Neural cell (in vitro differentiated cells): ENCODE measurements at regions not wholly inside any gene's neighbourhood (a gene's known extent, or its start where the extent isn't known, plus 50 kb on each side); places are given as distances from the start of the nearest gene placed in this dataset.

Source experiments
- H2AFZ ChIP-seq: fragments of 200-600, 300-800 bp; sonication (generic), shearing (Covaris generic); 2 replicates; pipeline ENCODE4 v1.6.0; 2014; ENCODE audit warnings: low read depth, mild to moderate bottlenecking, antibody characterized with exemption, low read length, moderate library complexity
- H3F3A ChIP-seq: fragments of 200-600 bp; shearing (Covaris generic); 2 replicates; pipeline ENCODE4 v1.6.1; 2016; ENCODE audit warnings: mild to moderate bottlenecking, moderate library complexity, mixed read lengths, antibody characterized with exemption, low read length; ENCODE audit not compliant: insufficient read depth, poor library complexity, severe bottlenecking
- H3K27ac ChIP-seq: fragments of 200-600, 300-800 bp; sonication (generic), shearing (Covaris generic); 2 replicates; pipeline ENCODE4 v1.5.1; 2014; ENCODE audit warnings: mild to moderate bottlenecking, low read length, moderate library complexity
- H3K27me3 ChIP-seq: fragments of 300-800, 200-600 bp; sonication (generic), shearing (Covaris generic); 2 replicates; pipeline ENCODE4 v1.6.0; 2014; ENCODE audit warnings: mild to moderate bottlenecking, low read depth, low read length, moderate library complexity; ENCODE audit not compliant: insufficient read depth
- H3K36me3 ChIP-seq: fragments of 300-800, 200-600 bp; sonication (generic), shearing (Covaris generic); 2 replicates; pipeline ENCODE4 v1.5.1; 2014; ENCODE audit warnings: mild to moderate bottlenecking, antibody characterized with exemption, low read length, moderate library complexity; ENCODE audit not compliant: insufficient read depth
- H3K4me2 ChIP-seq: fragments of 300-800, 200-600 bp; sonication (generic), shearing (Covaris generic); 2 replicates; pipeline ENCODE4 v1.6.0; 2014; ENCODE audit warnings: mild to moderate bottlenecking, low read length
- H3K4me3 ChIP-seq: fragments of 300-800, 200-600 bp; sonication (generic), shearing (Covaris generic); 2 replicates; pipeline ENCODE4 v1.5.1; 2014; ENCODE audit warnings: mild to moderate bottlenecking, low read length, moderate library complexity
- H3K79me2 ChIP-seq: fragments of 200-600 bp; shearing (Covaris generic); replicated peaks from 2 replicates; pipeline ENCODE4 v1.6.0; 2014; ENCODE audit warnings: mild to moderate bottlenecking, low read length, moderate library complexity; ENCODE audit not compliant: insufficient read depth
- H3K9ac ChIP-seq: fragments of 300-800, 200-600 bp; sonication (generic), shearing (Covaris generic); 2 replicates; pipeline ENCODE4 v1.6.1; 2016; ENCODE audit warnings: mild to moderate bottlenecking, low read length, mixed read lengths
- H3K9me2 ChIP-seq: fragments of 200-600 bp; shearing (Covaris generic); 2 replicates; pipeline ENCODE4 v1.6.1; 2016; ENCODE audit warnings: mild to moderate bottlenecking, low read length, mixed read lengths; ENCODE audit not compliant: insufficient read depth
- H3K9me3 ChIP-seq: fragments of 200-600, 300-800 bp; sonication (generic), shearing (Covaris generic); 2 replicates; pipeline ENCODE4 v1.6.1; 2016; ENCODE audit warnings: mild to moderate bottlenecking, mixed run types, low read length, moderate library complexity, mixed read lengths
- H4K20me1 ChIP-seq: fragments of 200-600 bp; shearing (Covaris generic); 2 replicates; pipeline ENCODE4 v1.6.1; 2016; ENCODE audit warnings: mild to moderate bottlenecking, mixed run types; ENCODE audit not compliant: insufficient read depth
- EP300 ChIP-seq: fragments of 450-650 bp; conservative IDR thresholded peaks from 2 replicates; pipeline ENCODE4 v1.6.1; 2014; ENCODE audit warnings: antibody characterized with exemption, mild to moderate bottlenecking, moderate library complexity; ENCODE audit not compliant: poor library complexity, severe bottlenecking
- EZH2 ChIP-seq: fragments of 200-600, 300-800 bp; shearing (Covaris generic), sonication (generic); IDR thresholded peaks from 2 replicates; pipeline ENCODE4 v1.6.1; 2014; ENCODE audit warnings: antibody characterized with exemption, low read length, borderline replicate concordance, mild to moderate bottlenecking; ENCODE audit not compliant: insufficient read depth, poor library complexity, severe bottlenecking
- MXI1 ChIP-seq: fragments of 450-650 bp; conservative IDR thresholded peaks from 2 replicates; pipeline ENCODE4 v1.6.1; 2014; ENCODE audit warnings: antibody characterized with exemption, mild to moderate bottlenecking; ENCODE audit not compliant: poor library complexity, severe bottlenecking
- POLR2AphosphoS5 ChIP-seq: IDR thresholded peaks from 2 replicates; pipeline ENCODE4 v1.6.1; 2012
- RAD21 ChIP-seq: fragments of 450-650 bp; conservative IDR thresholded peaks from 2 replicates; pipeline ENCODE4 v1.6.1; 2014; ENCODE audit warnings: antibody characterized with exemption, mild to moderate bottlenecking, moderate library complexity
- SMC3 ChIP-seq: fragments of 450-650 bp; conservative IDR thresholded peaks from 2 replicates; pipeline ENCODE4 v1.6.1; 2014; ENCODE audit warnings: antibody characterized with exemption, mild to moderate bottlenecking, moderate library complexity; ENCODE audit not compliant: poor library complexity
- TAF1 ChIP-seq: IDR thresholded peaks from 2 replicates; pipeline ENCODE4 v1.6.1; 2012; ENCODE audit warnings: low read depth
- TF ChIP-seq, protein P1 (sequence below): fragments of 450-650 bp; IDR thresholded peaks from 2 replicates; pipeline ENCODE4 v1.5.1; 2014; ENCODE audit warnings: antibody characterized with exemption, mild to moderate bottlenecking, moderate library complexity; ENCODE audit not compliant: poor library complexity, severe bottlenecking
- TF ChIP-seq, protein P2 (sequence below): IDR thresholded peaks from 2 replicates; pipeline ENCODE4 v1.6.1; 2012; ENCODE audit warnings: borderline replicate concordance

DNA sequence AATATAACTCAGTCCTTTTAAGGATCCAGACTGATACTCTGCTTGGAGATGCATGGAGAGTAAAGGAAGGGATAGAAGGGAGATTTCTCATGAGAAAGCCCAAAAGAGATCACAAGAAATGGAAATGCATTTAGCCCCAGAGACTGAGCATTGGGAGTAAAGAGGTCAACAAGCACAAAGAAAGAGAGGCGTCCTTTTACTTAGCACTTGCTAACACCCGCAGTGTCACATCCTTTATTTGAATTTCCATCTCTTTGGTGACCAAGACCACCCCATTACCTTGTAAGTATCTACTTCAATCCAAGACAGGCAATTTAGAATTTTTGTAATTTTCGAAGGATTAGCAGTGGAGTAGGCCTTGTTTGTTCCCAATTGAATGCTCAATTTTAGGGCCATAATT, 111.8 kb upstream of the DCC start:
- H2AFZ ChIP-seq, result no peak overlapping the region
- H3K36me3 ChIP-seq, result no peaks in the 10 kb centered on the region
- no peak overlapping the region for H3K4me2 ChIP-seq
- H3K9me3 ChIP-seq, result no peaks in the 10 kb centered on the region
- no peaks in the 10 kb centered on the region for H3K79me2 ChIP-seq
- H4K20me1 ChIP-seq, result no peaks in the 10 kb centered on the region
- TF ChIP-seq RAD21, result no peak
- no peak for TF ChIP-seq EP300
- no peak for TF ChIP-seq TAF1
- TF ChIP-seq, protein P1, sequence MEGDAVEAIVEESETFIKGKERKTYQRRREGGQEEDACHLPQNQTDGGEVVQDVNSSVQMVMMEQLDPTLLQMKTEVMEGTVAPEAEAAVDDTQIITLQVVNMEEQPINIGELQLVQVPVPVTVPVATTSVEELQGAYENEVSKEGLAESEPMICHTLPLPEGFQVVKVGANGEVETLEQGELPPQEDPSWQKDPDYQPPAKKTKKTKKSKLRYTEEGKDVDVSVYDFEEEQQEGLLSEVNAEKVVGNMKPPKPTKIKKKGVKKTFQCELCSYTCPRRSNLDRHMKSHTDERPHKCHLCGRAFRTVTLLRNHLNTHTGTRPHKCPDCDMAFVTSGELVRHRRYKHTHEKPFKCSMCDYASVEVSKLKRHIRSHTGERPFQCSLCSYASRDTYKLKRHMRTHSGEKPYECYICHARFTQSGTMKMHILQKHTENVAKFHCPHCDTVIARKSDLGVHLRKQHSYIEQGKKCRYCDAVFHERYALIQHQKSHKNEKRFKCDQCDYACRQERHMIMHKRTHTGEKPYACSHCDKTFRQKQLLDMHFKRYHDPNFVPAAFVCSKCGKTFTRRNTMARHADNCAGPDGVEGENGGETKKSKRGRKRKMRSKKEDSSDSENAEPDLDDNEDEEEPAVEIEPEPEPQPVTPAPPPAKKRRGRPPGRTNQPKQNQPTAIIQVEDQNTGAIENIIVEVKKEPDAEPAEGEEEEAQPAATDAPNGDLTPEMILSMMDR, result no peak
- TF ChIP-seq POLR2AphosphoS5, result no peak
- no peak for TF ChIP-seq MXI1
- TF ChIP-seq, protein P2, sequence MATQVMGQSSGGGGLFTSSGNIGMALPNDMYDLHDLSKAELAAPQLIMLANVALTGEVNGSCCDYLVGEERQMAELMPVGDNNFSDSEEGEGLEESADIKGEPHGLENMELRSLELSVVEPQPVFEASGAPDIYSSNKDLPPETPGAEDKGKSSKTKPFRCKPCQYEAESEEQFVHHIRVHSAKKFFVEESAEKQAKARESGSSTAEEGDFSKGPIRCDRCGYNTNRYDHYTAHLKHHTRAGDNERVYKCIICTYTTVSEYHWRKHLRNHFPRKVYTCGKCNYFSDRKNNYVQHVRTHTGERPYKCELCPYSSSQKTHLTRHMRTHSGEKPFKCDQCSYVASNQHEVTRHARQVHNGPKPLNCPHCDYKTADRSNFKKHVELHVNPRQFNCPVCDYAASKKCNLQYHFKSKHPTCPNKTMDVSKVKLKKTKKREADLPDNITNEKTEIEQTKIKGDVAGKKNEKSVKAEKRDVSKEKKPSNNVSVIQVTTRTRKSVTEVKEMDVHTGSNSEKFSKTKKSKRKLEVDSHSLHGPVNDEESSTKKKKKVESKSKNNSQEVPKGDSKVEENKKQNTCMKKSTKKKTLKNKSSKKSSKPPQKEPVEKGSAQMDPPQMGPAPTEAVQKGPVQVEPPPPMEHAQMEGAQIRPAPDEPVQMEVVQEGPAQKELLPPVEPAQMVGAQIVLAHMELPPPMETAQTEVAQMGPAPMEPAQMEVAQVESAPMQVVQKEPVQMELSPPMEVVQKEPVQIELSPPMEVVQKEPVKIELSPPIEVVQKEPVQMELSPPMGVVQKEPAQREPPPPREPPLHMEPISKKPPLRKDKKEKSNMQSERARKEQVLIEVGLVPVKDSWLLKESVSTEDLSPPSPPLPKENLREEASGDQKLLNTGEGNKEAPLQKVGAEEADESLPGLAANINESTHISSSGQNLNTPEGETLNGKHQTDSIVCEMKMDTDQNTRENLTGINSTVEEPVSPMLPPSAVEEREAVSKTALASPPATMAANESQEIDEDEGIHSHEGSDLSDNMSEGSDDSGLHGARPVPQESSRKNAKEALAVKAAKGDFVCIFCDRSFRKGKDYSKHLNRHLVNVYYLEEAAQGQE, result no peak
- TF ChIP-seq EZH2, result no peak
- TF ChIP-seq SMC3, result no peak
- no peaks in the 10 kb centered on the region for H3F3A ChIP-seq
- no peaks in the 10 kb centered on the region for H3K9me2 ChIP-seq
- H3K27me3 ChIP-seq, result no peaks in the 10 kb centered on the region
- H3K4me3 ChIP-seq, result no peak overlapping the region
- H3K27ac ChIP-seq, result no peak overlapping the region
- no peak overlapping the region for H3K9ac ChIP-seq

DNA sequence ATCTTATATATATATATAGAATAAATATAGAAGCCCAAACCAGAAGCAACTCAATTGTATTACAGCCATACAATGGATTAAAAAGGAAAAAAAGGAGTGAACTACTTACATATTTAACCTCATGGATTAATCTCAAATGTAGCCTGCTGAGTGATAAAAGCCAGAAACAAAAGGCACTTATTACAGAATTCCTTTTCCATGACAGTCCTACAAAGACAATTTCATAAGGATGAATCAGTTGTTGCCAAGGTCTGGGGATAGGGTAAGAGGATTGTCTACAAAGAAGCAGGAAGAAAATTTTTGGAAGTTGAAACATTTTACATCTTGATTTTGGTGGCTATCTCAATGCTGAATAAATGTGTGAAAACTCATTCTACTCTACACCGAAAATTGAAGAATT, 103.9 kb upstream of the DCC start:
- Histone ChIP-seq H3K4me2 (no peak overlapping the region), H4K20me1 (no peaks in the 10 kb centered on the region), H3K27me3 (no peaks in the 10 kb centered on the region), H3K79me2 (no peaks in the 10 kb centered on the region), H3K4me3 (no peak overlapping the region), H2AFZ (no peak overlapping the region), H3K9me2 (no peaks in the 10 kb centered on the region), H3K27ac (no peak overlapping the region), H3K36me3 (no peaks in the 10 kb centered on the region), H3K9ac (no peak overlapping the region), H3F3A (no peaks in the 10 kb centered on the region), H3K9me3 (no peaks in the 10 kb centered on the region)
- TF ChIP-seq MXI1, result no peak
- TF ChIP-seq, protein P2, result no peak
- TF ChIP-seq, protein P1, result no peak
- no peak for TF ChIP-seq EP300
- no peak for TF ChIP-seq RAD21
- TF ChIP-seq SMC3, result no peak
- no peak for TF ChIP-seq TAF1
- no peak for TF ChIP-seq EZH2
- no peak for TF ChIP-seq POLR2AphosphoS5
